Neural progenitor cell (in vitro differentiated cells): ENCODE measurements at regions not wholly inside any gene's neighbourhood (a gene's known extent, or its start where the extent isn't known, plus 50 kb on each side); places are given as distances from the start of the nearest gene placed in this dataset.

Source experiments
- DNase-seq: peaks from one replicate; pipeline ENCODE4 v3.0.0-alpha.2; 2016; ENCODE audit warnings: low spot score
- H2AFZ ChIP-seq: fragments of 200-600 bp; sonication (generic); replicated peaks from 2 replicates; pipeline ENCODE4 v1.6.1; 2016; ENCODE audit warnings: antibody characterized with exemption
- H3F3A ChIP-seq: fragments of 200-600 bp; sonication (generic); 2 replicates; pipeline ENCODE4 v1.6.1; 2016; ENCODE audit warnings: antibody characterized with exemption, low read depth
- H3K27ac ChIP-seq: fragments of 200-600 bp; sonication (generic); 2 replicates; pipeline ENCODE4 v1.5.1; 2016; ENCODE audit warnings: mild to moderate bottlenecking
- H3K27me3 ChIP-seq: fragments of 200-600 bp; sonication (generic); 2 replicates; pipeline ENCODE4 v1.6.1; 2016; ENCODE audit warnings: mild to moderate bottlenecking, moderate library complexity
- H3K36me3 ChIP-seq: fragments of 200-600 bp; sonication (generic); 2 replicates; pipeline ENCODE4 v1.5.1; 2016
- H3K4me1 ChIP-seq: fragments of 200-600 bp; sonication (generic); 2 replicates; pipeline ENCODE4 v1.6.1; 2016; ENCODE audit warnings: mixed run types
- H3K4me2 ChIP-seq: fragments of 200-600 bp; sonication (generic); 2 replicates; pipeline ENCODE4 v1.6.1; 2016
- H3K4me3 ChIP-seq: fragments of 200-600 bp; sonication (generic); 2 replicates; pipeline ENCODE4 v1.5.1; 2016
- H3K79me2 ChIP-seq: fragments of 200-600 bp; sonication (generic); 2 replicates; pipeline ENCODE4 v1.6.1; 2016; ENCODE audit warnings: low read depth
- H3K9ac ChIP-seq: fragments of 200-600 bp; sonication (generic); 2 replicates; pipeline ENCODE4 v1.6.1; 2016
- H3K9me3 ChIP-seq: fragments of 200-600 bp; sonication (generic); 2 replicates; pipeline ENCODE4 v1.5.1; 2016; ENCODE audit warnings: low read depth
- H4K20me1 ChIP-seq: fragments of 200-600 bp; sonication (generic); 2 replicates; pipeline ENCODE4 v1.6.1; 2016; ENCODE audit warnings: low read depth
- H3K27ac Mint-ChIP-seq: 3 replicates; pipeline ENCODE4 v1.8.0; 2021; ENCODE audit warnings: mixed read lengths
- H3K27me3 Mint-ChIP-seq: 2 replicates; pipeline ENCODE4 v1.8.0; 2022; ENCODE audit warnings: low read depth, mild to moderate bottlenecking, inconsistent platforms, moderate library complexity, mixed read lengths; ENCODE audit not compliant: insufficient read depth
- H3K36me3 Mint-ChIP-seq: 3 replicates; pipeline ENCODE4 v1.8.0; 2021; ENCODE audit warnings: mixed read lengths
- H3K4me1 Mint-ChIP-seq: 3 replicates; pipeline ENCODE4 v1.8.0; 2021; ENCODE audit warnings: mixed read lengths
- H3K4me3 Mint-ChIP-seq: 3 replicates; pipeline ENCODE4 v1.8.0; 2021; ENCODE audit warnings: mild to moderate bottlenecking, moderate library complexity, mixed read lengths
- H3K9me3 Mint-ChIP-seq: 3 replicates; pipeline ENCODE4 v1.8.0; 2020; ENCODE audit warnings: mixed read lengths
- CTCF ChIP-seq: fragments of 200-600 bp; sonication (generic); IDR thresholded peaks from 2 replicates; pipeline ENCODE4 v1.5.1; 2017; ENCODE audit warnings: antibody characterized with exemption, mild to moderate bottlenecking
- EZH2 ChIP-seq: fragments of 200-600 bp; sonication (generic); IDR thresholded peaks from 2 replicates; pipeline ENCODE4 v1.6.1; 2017; ENCODE audit warnings: antibody characterized with exemption, mild to moderate bottlenecking, moderate library complexity
- EZH2phosphoT487 ChIP-seq: fragments of 200-600 bp; sonication (generic); IDR thresholded peaks from 2 replicates; pipeline ENCODE4 v1.6.1; 2017; ENCODE audit warnings: antibody characterized with exemption

GRCh38 chr20:50390685-50391443 is 119.3 kb upstream of the PTPN1 start:
- H3K27ac ChIP-seq, result no peak overlapping the region
- H3K36me3 Mint-ChIP-seq, result no peaks in the 10 kb centered on the region
- no peaks in the 10 kb centered on the region for H3K36me3 ChIP-seq
- H3F3A ChIP-seq, result no peaks in the 10 kb centered on the region
- H4K20me1 ChIP-seq, result no peaks in the 10 kb centered on the region
- no peak overlapping the region for H3K9ac ChIP-seq
- no peak overlapping the region for H3K4me3 Mint-ChIP-seq
- H3K79me2 ChIP-seq, result no peaks in the 10 kb centered on the region
- peak overlapping the region; percentile 86 for H3K27ac Mint-ChIP-seq
- H3K27me3 Mint-ChIP-seq, result peaks cover 9% of the 10 kb centered on the region
- H3K4me2 ChIP-seq, result no peak overlapping the region
- H2AFZ ChIP-seq, result no peak overlapping the region
- H3K4me1 ChIP-seq, result no peaks in the 10 kb centered on the region
- no peaks in the 10 kb centered on the region for H3K9me3 ChIP-seq
- H3K4me1 Mint-ChIP-seq, result peaks cover 28% of the 10 kb centered on the region
- H3K27me3 ChIP-seq, result no peaks in the 10 kb centered on the region
- TF ChIP-seq EZH2phosphoT487, result no peak
- no peak for TF ChIP-seq EZH2
- TF ChIP-seq CTCF, result no peak
- H3K9me3 Mint-ChIP-seq, result no peaks in the 10 kb centered on the region
- DNase-seq, result no peak
- no peak overlapping the region for H3K4me3 ChIP-seq

- H3F3A ChIP-seq, result no peaks in the 10 kb centered on the region
- no peak overlapping the region for H3K9ac ChIP-seq
- no peak overlapping the region for H2AFZ ChIP-seq
- H3K27ac ChIP-seq, result no peak overlapping the region
- no peaks in the 10 kb centered on the region for H3K79me2 ChIP-seq
- H3K36me3 ChIP-seq, result no peaks in the 10 kb centered on the region
- H3K27me3 ChIP-seq, result no peaks in the 10 kb centered on the region
- Mint-ChIP-seq H3K36me3 (no peaks in the 10 kb centered on the region), H3K27me3 (peaks cover 8% of the 10 kb centered on the region), H3K27ac (no peak overlapping the region), H3K4me1 (peaks cover 28% of the 10 kb centered on the region), H3K4me3 (no peak overlapping the region), H3K9me3 (no peaks in the 10 kb centered on the region)
- TF ChIP-seq CTCF (no peak), EZH2 (no peak), EZH2phosphoT487 (no peak)
- DNase-seq, result no peak
- H4K20me1 ChIP-seq, result no peaks in the 10 kb centered on the region
- H3K4me2 ChIP-seq, result no peak overlapping the region
- no peaks in the 10 kb centered on the region for H3K9me3 ChIP-seq
- no peaks in the 10 kb centered on the region for H3K4me1 ChIP-seq
- no peak overlapping the region for H3K4me3 ChIP-seq
Measured at GRCh38 chr20:50391444-50392137, 118.6 kb upstream of the PTPN1 start.

- no peak overlapping the region for H3K4me3 Mint-ChIP-seq
- no peaks in the 10 kb centered on the region for H3K36me3 Mint-ChIP-seq
- TF ChIP-seq EZH2 (no peak), CTCF (no peak), EZH2phosphoT487 (no peak)
- H3K27ac Mint-ChIP-seq, result no peak overlapping the region
- no peak overlapping the region for H3K9ac ChIP-seq
- peaks cover 30% of the 10 kb centered on the region for H3K4me1 Mint-ChIP-seq
- H3K27me3 Mint-ChIP-seq, result peaks cover 10% of the 10 kb centered on the region
- no peak overlapping the region for H3K4me2 ChIP-seq
- H3K4me3 ChIP-seq, result no peak overlapping the region
- H2AFZ ChIP-seq, result no peak overlapping the region
- no peaks in the 10 kb centered on the region for H3K4me1 ChIP-seq
- DNase-seq, result no peak
- no peaks in the 10 kb centered on the region for H3K79me2 ChIP-seq
- H3K27me3 ChIP-seq, result no peaks in the 10 kb centered on the region
- H3F3A ChIP-seq, result no peaks in the 10 kb centered on the region
- no peak overlapping the region for H3K27ac ChIP-seq
- no peaks in the 10 kb centered on the region for H4K20me1 ChIP-seq
- H3K36me3 ChIP-seq, result no peaks in the 10 kb centered on the region
- H3K9me3 ChIP-seq, result no peaks in the 10 kb centered on the region
- H3K9me3 Mint-ChIP-seq, result no peaks in the 10 kb centered on the region
Measured at GRCh38 chr20:50392138-50392866, 117.9 kb upstream of the PTPN1 start.
